Liver (tissue), 8 donors: ENCODE measurements at regions not wholly inside any gene's neighbourhood (a gene's known extent, or its start where the extent isn't known, plus 50 kb on each side); places are given as distances from the start of the nearest gene placed in this dataset.

Experiments
- DNase-seq: peaks from one replicate; pipeline ENCODE4 v3.0.0-alpha.2; 2017; ENCODE audit warnings: low spot score
- H3K27ac ChIP-seq, 2 donors: one replicate each; pipeline ENCODE4 v1.7.0; 2013; ENCODE audit warnings: inconsistent platforms in 2 of 2, low read length in 2 of 2, control low read depth in 1 of 2, low read depth in 1 of 2, mild to moderate bottlenecking in 1 of 2
- H3K27me3 ChIP-seq, 4 donors: one replicate each; pipeline versions ENCODE4 v1.6.1 to v1.7.0; 2013; ENCODE audit warnings: low read length in 3 of 4, inconsistent platforms in 1 of 4, mild to moderate bottlenecking in 1 of 4, moderate library complexity in 1 of 4; ENCODE audit not compliant: control insufficient read depth in 4 of 4, insufficient read depth in 4 of 4
- H3K36me3 ChIP-seq, 4 donors: one replicate each; pipeline versions ENCODE4 v1.6.1 to v1.7.0; 2013; ENCODE audit warnings: low read length in 3 of 4, mild to moderate bottlenecking in 3 of 4, low read depth in 1 of 4, moderate library complexity in 1 of 4; ENCODE audit not compliant: control insufficient read depth in 4 of 4, insufficient read depth in 3 of 4
- H3K4me1 ChIP-seq, 4 donors: one replicate each; pipeline versions ENCODE4 v1.6.1 to v1.7.0; 2013; ENCODE audit warnings: low read length in 3 of 4, mild to moderate bottlenecking in 3 of 4, moderate library complexity in 1 of 4; ENCODE audit not compliant: control insufficient read depth in 4 of 4, insufficient read depth in 4 of 4
- H3K4me3 ChIP-seq, 3 donors: one replicate each; pipeline versions ENCODE4 v1.6.1 to v1.7.0; 2013; ENCODE audit warnings: low read length in 3 of 3, control low read depth in 1 of 3, low read depth in 1 of 3, mild to moderate bottlenecking in 1 of 3
- H3K9ac ChIP-seq, 2 donors: one replicate each; pipeline ENCODE4 v1.7.0; 2013; ENCODE audit warnings: low read length in 2 of 2, mild to moderate bottlenecking in 2 of 2, moderate library complexity in 2 of 2, control low read depth in 1 of 2, low read depth in 1 of 2
- H3K9me3 ChIP-seq, 4 donors: one replicate each; pipeline versions ENCODE4 v1.6.1 to v1.7.0; 2013; ENCODE audit warnings: low read length in 3 of 4; ENCODE audit not compliant: control insufficient read depth in 4 of 4
- ATF3 ChIP-seq: IDR thresholded peaks from 2 replicates; pipeline ENCODE4 v1.6.1; 2016; ENCODE audit warnings: antibody characterized with exemption
- CTCF ChIP-seq: fragments of 150-350 bp; IDR thresholded peaks from 2 replicates; pipeline ENCODE4 v1.5.1; 2017; ENCODE audit warnings: improper control_type of control experiment, low read depth, low read length; ENCODE audit not compliant: missing input control
- EGR1 ChIP-seq, 2 donors: IDR thresholded peaks; 2 replicates each; pipeline ENCODE4 v1.6.1; 2016 to 2018; ENCODE audit warnings: antibody characterized with exemption in 2 of 2, low read depth in 2 of 2
- GABPA ChIP-seq, 2 donors: IDR thresholded peaks in 1 of 2; conservative IDR thresholded peaks in 1 of 2; 2 replicates each; pipeline ENCODE4 v1.6.1; 2016; ENCODE audit warnings: antibody characterized with exemption in 2 of 2, mild to moderate bottlenecking in 1 of 2, moderate library complexity in 1 of 2
- HNF4A ChIP-seq, 2 donors: conservative IDR thresholded peaks; 2 replicates each; pipeline ENCODE4 v1.6.1; 2016; ENCODE audit warnings: antibody characterized with exemption in 2 of 2, mild to moderate bottlenecking in 2 of 2
- HNF4G ChIP-seq: IDR thresholded peaks from 2 replicates; pipeline ENCODE4 v1.6.1; 2016; ENCODE audit warnings: antibody characterized with exemption
- JUND ChIP-seq, 2 donors: IDR thresholded peaks; 2 replicates each; pipeline ENCODE4 v1.6.1; 2016; ENCODE audit warnings: antibody characterized with exemption in 2 of 2
- NR2F2 ChIP-seq: IDR thresholded peaks from 2 replicates; pipeline ENCODE4 v1.6.1; 2016; ENCODE audit warnings: antibody characterized with exemption
- RAD21 ChIP-seq, 2 donors: IDR thresholded peaks; 2 replicates each; pipeline ENCODE4 v1.6.1; 2016; ENCODE audit warnings: antibody characterized with exemption in 2 of 2, mild to moderate bottlenecking in 2 of 2
- REST ChIP-seq: IDR thresholded peaks from 2 replicates; pipeline ENCODE4 v1.6.1; 2016; ENCODE audit warnings: antibody characterized with exemption, mild to moderate bottlenecking
- RXRA ChIP-seq, 2 donors: IDR thresholded peaks; 2 replicates each; pipeline ENCODE4 v1.6.1; 2017 to 2018; ENCODE audit warnings: antibody characterized with exemption in 2 of 2, mild to moderate bottlenecking in 1 of 2
- SP1 ChIP-seq: IDR thresholded peaks from 2 replicates; pipeline ENCODE4 v1.6.1; 2018; ENCODE audit warnings: antibody characterized with exemption, mild to moderate bottlenecking
- TAF1 ChIP-seq: conservative IDR thresholded peaks from 2 replicates; pipeline ENCODE4 v1.6.1; 2016; ENCODE audit warnings: antibody characterized with exemption, mild to moderate bottlenecking
- YY1 ChIP-seq: IDR thresholded peaks from 2 replicates; pipeline ENCODE4 v1.6.1; 2016; ENCODE audit warnings: antibody characterized with exemption, mild to moderate bottlenecking
- ZBTB33 ChIP-seq: IDR thresholded peaks from 2 replicates; pipeline ENCODE4 v1.6.1; 2016; ENCODE audit warnings: antibody characterized with exemption
- WGBS: extraction: QIAGEN DNeasy Blood & Tissue Kit; methylation state at CpG from one replicate; pipeline ENCODE4 v1.1.7; 2013; 5-methylcytosine and 5-hydroxymethylcytosine counted together
- donor health status: healthy.
- donor health status: healthy.
- donor health status: healthy.
- donor health status: healthy.
- donor health status: healthy.

- no peak for TF ChIP-seq RAD21 (IDR thresholded peaks at IDR 0.05)
- TF ChIP-seq REST: no peak
- no peak for TF ChIP-seq GABPA (IDR thresholded peaks at IDR 0.05 in 1 of 2, conservative IDR thresholded peaks at IDR 0.05 in 1 of 2)
- TF ChIP-seq SP1: no peak
- TF ChIP-seq ATF3: no peak
- TF ChIP-seq ZBTB33: no peak
- no peak for TF ChIP-seq HNF4G
- no peak for TF ChIP-seq HNF4A (conservative IDR thresholded peaks at IDR 0.05)
- TF ChIP-seq YY1: no peak
- no peak for TF ChIP-seq NR2F2
- no peak for TF ChIP-seq RXRA (IDR thresholded peaks at IDR 0.05)
- TF ChIP-seq JUND (IDR thresholded peaks at IDR 0.05): no peak
- H3K27me3 ChIP-seq: no peaks in the 10 kb centered on the region
- H3K9me3 ChIP-seq: no peaks in the 10 kb centered on the region
- DNase-seq: no peak
- H3K36me3 ChIP-seq: no peaks in the 10 kb centered on the region
- H3K4me3 ChIP-seq: no peak overlapping the region
- H3K9ac ChIP-seq: no peak overlapping the region
- 97% methylated on average over 2 of the region's 2 CpGs for WGBS
- H3K27ac ChIP-seq: no peak overlapping the region
- no peaks in the 10 kb centered on the region for H3K4me1 ChIP-seq
These were observed 64.6 kb downstream of the ACTBL2 start for GRCh38 chr5:57417971-57418370.

GRCh38 chr5:57417320-57417719 lies 65.3 kb downstream of the ACTBL2 start:
- H3K4me1 ChIP-seq: peaks cover 0 to 4% (median under 1%) of the 10 kb centered on the region in 4 donors
- TF ChIP-seq CTCF (no peak), GABPA (IDR thresholded peaks at IDR 0.05 in 1 of 2, conservative IDR thresholded peaks at IDR 0.05 in 1 of 2) (no peak), TAF1 (no peak), EGR1 (IDR thresholded peaks at IDR 0.05; ENCODE audit: low read depth in 2 of 2) (no peak)
- H3K4me3 ChIP-seq: no peak overlapping the region
- H3K27ac ChIP-seq: no peak overlapping the region
- no peak overlapping the region for H3K9ac ChIP-seq
- no peaks in the 10 kb centered on the region for H3K27me3 ChIP-seq
- no peaks in the 10 kb centered on the region for H3K9me3 ChIP-seq
- DNase-seq: no peak
- no peaks in the 10 kb centered on the region for H3K36me3 ChIP-seq
- 80% methylated on average over 6 of the region's 6 CpGs for WGBS
